Lower leg skin (tissue), 4 donors: ENCODE measurements at regions not wholly inside any gene's neighbourhood (a gene's known extent, or its start where the extent isn't known, plus 50 kb on each side); places are given as distances from the start of the nearest gene placed in this dataset.
"Not testable (repeated sequence)": the region's sequence is repeated elsewhere in the genome, so short reads cannot be mapped to it uniquely, and the experiment has no call there.

Experiments
- DNase-seq, 2 donors: peaks; one replicate each; pipeline ENCODE4 v3.0.0-alpha.2; 2019; ENCODE audit warnings: low spot score in 2 of 2
- H3K4me3 ChIP-seq: fragments of 200-600 bp; sonication (generic); 2 replicates; pipeline ENCODE4 v1.5.1; 2017; ENCODE audit warnings: mild to moderate bottlenecking, low read depth; ENCODE audit not compliant: poor library complexity, severe bottlenecking
- CTCF ChIP-seq, 3 donors: fragments of 450-650 bp; IDR thresholded peaks; one replicate each; pipeline ENCODE4 v1.5.1; 2016; ENCODE audit warnings: antibody characterized with exemption in 3 of 3, mild to moderate bottlenecking in 3 of 3, moderate library complexity in 2 of 3
- POLR2A ChIP-seq, 2 donors: fragments of 450-650 bp; IDR thresholded peaks; one replicate each; pipeline ENCODE4 v1.6.1; 2016 to 2017; ENCODE audit warnings: antibody characterized with exemption in 2 of 2, mild to moderate bottlenecking in 1 of 2, moderate library complexity in 1 of 2
- WGBS, 2 donors: methylation state at CpG; one replicate each; pipeline ENCODE4 v1.1.5; 2018; 5-methylcytosine and 5-hydroxymethylcytosine counted together
- intact Hi-C: fragments of 100-400 bp; cut with DNase I; formaldehyde crosslinking; loops from one replicate; pipeline ENCODE4 v1.15.0; 2023; ENCODE audit warnings: low total_unique reads

- intact Hi-C loops, result no loop called here
- peak; percentile 17 to 75 for DNase-seq
- TF ChIP-seq CTCF (IDR thresholded peaks at IDR 0.05), result no peak
- no peak for TF ChIP-seq POLR2A (IDR thresholded peaks at IDR 0.05)
- WGBS, 2 donors, result 72 to 78% methylated on average over 8 of the region's 8 CpGs
- no peak overlapping the region for H3K4me3 ChIP-seq
These were observed 154.9 kb downstream of the C12orf75 start for GRCh38 chr12:105485321-105485910.

- 76 to 88% methylated on average over 3 of the region's 3 CpGs for WGBS, 2 donors
- peak in 1 of 2 donors; percentile 57 for DNase-seq
- intact Hi-C loops, result no loop called here
- TF ChIP-seq CTCF (IDR thresholded peaks at IDR 0.05) (no peak), POLR2A (IDR thresholded peaks at IDR 0.05) (no peak)
- H3K4me3 ChIP-seq, result no peak overlapping the region
These were observed 155.4 kb downstream of the C12orf75 start for GRCh38 chr12:105485921-105486320.

- no peak overlapping the region for H3K4me3 ChIP-seq
- peak in 1 of 2 donors; percentile 45 for DNase-seq
- WGBS, 2 donors, result 71 to 84% methylated on average over 6 of the region's 6 CpGs
- TF ChIP-seq CTCF (IDR thresholded peaks at IDR 0.05), result no peak
- intact Hi-C loops, result no loop called here
These were observed 157.5 kb downstream of the C12orf75 start for GRCh38 chr12:105487963-105488362.

GRCh38 chr12:105492591-105493545 lies 162.4 kb downstream of the C12orf75 start:
- intact Hi-C loops, result no loop called here
- TF ChIP-seq POLR2A (IDR thresholded peaks at IDR 0.05), result no peak
- TF ChIP-seq CTCF (IDR thresholded peaks at IDR 0.05), result no peak
- no peak overlapping the region for H3K4me3 ChIP-seq
- no peak for DNase-seq
- WGBS, 2 donors, result 65 to 72% methylated on average over 12 of the region's 12 CpGs

GRCh38 chr12:105499205-105499604 lies 168.7 kb downstream of the C12orf75 start:
- TF ChIP-seq POLR2A (IDR thresholded peaks at IDR 0.05) (no peak), CTCF (IDR thresholded peaks at IDR 0.05) (no peak)
- no peak overlapping the region for H3K4me3 ChIP-seq
- WGBS, 2 donors, result 86 to 91% methylated on average over 2 of the region's 2 CpGs
- no peak for DNase-seq
- intact Hi-C loops, result no loop called here

- intact Hi-C loops, DNase-seq, H3K4me3 ChIP-seq: not testable (repeated sequence)
- 92 to 93% methylated on average over 12 of the region's 12 CpGs for WGBS, 2 donors
These were observed 170.2 kb downstream of the C12orf75 start for GRCh38 chr12:105500676-105501075.
